ENCODE measurements at regions not wholly inside any gene's neighbourhood (a gene's known extent, or its start where the extent isn't known, plus 50 kb on each side); places are given as distances from the start of the nearest gene placed in this dataset.

DNA sequence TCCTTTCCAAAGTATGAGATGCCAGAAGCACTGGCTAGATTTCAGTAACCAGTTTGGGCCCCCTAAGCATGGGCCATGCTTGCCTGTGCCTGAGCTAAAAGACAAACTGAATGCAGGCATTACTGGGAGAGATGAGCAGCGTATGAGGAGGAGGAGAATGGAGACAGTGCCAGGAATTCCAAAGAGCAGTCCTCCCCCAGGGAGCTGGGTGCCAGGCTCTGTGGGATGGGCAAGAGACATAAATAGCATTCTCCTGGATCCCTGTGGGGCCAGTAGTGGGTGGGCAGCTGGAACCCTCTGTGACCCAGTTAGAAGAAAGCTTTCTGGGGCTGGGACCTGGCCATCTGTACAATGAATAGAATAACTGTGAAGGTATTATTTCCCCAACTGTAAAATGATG is 235.6 kb downstream of the KCNA4 start:
- no peak for DNase-seq

DNA sequence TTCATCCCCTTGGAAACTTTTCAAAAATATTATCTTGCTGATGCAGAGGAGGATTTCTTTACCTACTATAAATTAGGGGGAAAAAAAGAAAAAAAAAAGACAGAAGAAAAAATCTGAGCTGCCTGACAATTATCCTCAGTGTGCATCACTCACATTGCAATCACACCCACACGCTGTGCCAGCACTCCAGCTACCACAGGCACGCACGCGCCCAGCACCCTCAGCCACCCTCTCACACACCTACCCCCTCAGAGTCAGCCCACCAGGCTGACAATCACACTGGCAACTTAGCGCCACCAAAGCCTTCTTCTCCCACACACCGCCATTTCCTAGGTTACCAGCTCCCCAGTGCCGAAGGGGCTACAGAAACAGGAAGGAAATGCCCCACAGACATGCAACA is 236.1 kb downstream of the KCNA4 start:
- DNase-seq = no peak

DNA sequence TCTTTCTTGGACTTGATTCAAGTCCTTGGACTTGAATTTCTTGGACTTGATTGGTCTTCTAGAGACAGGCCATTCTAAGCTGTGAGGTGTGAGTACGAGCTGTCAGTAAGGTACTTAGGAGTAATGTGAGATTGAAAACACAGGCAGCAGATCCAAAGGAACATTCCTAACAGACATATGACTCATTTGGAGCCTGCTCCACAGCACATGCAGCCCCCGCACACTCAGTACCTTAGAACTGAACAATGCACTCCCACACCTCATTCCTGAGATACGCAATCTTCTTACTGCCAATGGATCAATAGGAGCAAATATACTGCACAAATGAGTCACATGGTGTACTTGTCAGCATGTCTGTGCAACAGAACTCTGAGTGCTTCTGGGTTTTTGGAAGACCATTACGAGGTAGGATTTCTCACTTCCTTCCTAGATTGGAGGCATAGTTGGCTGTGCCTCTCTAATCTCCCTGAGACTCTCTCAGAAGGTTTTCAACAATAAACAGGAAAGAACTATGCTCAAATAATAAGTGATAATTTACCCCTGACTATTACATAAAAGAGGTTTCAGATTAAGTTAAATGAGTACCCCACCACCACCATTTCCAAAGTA is 243.1 kb downstream of the KCNA4 start:
- DNase-seq = peak; percentile 46

DNA sequence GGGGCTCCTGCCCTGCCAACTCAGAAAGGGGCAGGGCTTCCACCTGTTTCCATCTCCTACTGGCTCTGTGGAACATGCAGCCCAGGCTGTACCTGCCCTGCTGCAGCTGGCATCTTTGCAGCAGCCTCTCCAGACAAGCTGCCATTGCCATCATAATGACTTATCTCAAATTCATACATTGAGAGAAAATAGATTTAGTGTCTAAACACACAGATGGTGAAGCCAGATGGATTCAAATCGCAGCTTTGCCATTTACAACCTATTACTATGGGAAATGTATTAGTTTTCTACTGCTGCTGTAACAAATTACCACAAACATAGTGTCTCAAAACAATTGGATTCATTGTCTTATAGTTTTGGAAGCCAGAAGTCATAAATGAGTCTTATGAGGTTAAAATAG is 260.0 kb downstream of the KCNA4 start:
- DNase-seq = no peak

DNA sequence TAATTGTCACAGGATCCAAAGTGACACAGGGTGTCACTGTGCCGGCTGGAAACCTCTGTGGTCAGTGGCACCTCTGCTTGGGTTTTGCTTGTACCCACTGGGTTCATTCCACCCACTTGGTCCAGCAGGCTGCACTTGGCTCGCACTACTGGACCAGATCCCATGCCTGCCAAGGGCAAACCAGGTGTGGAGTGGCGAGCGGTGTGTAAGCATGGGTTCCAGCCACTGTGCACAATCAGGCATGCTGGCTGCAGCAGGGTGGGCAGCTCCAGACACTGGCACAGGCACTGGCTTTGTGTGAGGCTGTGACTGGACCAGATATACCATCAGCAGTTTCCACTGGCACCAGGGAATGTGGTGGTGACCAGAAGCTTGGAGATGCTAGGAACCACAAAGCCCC is 261.4 kb downstream of the KCNA4 start:
- DNase-seq = no peak

DNA sequence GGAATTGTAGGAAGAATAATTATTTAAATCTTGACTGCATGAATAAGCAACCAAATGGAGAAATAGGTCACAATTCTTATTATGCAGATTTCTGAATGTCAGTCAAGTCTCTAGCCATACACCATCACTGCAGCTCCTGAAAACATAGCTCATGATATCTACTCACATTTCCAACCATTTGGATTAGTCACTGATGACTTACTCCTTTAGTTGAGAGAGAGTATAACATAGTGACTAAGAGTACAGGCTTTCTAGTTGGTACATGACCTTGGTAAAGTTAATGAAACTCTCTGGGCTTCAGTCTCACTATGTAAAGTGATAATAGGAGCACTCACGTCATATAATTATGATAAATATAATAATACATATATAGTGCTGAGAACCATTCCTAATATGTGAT is 265.2 kb downstream of the KCNA4 start:
- peak; percentile 4 for DNase-seq

DNA sequence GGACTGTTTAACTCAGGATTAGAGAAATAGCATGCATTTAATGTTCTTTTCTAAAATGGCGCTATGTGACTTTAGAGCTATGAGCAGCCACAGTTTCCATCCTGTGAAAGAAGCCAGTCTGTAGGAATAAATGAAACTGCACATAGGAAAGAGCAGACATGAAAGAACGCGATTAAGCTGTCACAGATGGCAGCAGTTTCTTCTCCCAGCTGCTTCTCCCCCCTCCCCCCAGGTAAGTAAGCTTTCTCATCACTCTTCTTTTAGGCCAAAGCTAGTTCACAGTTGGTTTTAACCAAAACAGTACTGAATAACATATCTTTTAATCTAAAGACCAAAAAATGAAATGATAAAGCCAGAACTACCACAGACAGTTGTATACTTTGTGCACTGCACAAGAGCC is 266.4 kb downstream of the KCNA4 start:
- DNase-seq = no peak

DNA sequence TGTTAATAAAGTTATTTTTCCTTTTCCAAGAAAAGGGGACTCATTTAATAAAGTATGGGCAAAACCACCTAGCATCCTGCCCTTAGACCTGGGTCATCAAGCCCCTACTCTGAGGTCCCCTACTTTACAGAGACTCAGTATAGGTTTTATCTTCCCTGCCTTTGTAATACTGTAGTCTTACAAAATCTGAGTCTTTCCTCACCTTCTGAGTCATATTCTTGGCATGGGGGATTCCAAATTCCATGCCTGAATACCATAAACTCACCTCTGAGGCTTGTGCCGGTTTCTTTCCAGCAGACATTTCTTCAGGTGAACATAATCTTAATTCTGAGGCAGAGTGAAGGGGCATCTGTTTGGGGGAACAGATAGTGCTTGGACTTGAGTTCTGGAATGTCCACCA is 282.5 kb downstream of the KCNA4 start:
- DNase-seq = no peak

DNA sequence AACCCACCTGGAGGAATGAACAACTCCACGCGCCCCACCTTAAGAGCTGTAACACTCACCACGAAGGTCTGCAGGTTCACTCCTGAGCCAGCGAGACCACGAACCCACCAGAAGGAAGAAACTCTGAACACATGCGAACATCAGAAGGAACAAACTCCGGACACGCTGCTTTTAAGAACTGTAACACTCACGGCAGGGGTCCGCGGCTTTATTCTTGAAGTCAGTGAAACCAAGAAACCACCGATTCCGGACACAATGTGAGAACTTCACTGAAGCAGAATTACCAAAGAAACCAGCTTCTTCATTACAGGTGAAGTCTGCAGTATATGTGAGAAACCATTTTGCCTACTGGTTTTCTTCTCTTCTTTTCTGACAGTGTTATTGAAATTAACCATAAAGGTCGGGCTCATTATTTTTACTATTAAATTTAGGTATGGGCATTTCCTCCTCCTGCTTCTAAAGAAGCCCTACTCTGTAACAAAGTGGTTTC is 303.0 kb downstream of the KCNA4 start:
- DNase-seq = no peak

DNA sequence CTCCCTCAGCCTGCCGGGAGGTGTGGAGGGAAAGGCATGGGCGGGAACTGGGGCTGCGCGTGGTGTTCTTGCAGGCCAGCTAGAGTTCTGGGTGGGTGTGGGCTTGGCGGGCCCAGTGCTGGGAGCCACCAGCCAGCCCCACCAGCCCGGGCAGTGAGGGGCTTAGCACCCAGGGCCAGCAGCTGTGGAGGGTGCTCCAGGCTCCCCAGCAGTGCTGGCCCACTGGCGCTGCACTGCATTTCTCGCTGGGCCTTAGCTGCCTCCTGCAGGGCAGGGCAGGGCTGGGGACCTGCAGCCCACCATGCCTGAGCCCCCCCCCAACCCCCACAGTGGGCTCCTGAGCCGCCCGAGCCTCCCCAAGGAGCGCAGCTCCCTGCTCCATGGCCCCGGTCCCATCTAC is 304.2 kb downstream of the KCNA4 start:
- no peak for DNase-seq

DNA sequence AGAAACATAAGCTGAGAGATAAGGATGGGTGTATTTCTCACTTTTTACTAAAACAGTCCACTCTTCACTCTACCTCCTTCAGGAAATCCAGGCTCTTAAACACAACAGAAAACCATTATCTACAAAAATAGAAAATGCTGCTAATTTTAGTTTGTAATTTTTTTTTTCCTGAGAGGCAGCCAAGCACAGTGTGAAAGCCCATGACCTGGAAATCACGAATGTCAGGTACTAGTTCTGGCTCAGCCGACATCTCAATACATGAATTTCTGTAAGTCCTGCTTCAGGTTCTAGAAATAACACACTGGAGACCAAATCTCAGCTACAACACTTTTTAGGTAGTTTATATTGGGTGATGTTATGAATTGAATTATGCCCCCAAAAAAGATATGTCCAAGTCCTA is 308.9 kb downstream of the KCNA4 start:
- no peak for DNase-seq

DNA sequence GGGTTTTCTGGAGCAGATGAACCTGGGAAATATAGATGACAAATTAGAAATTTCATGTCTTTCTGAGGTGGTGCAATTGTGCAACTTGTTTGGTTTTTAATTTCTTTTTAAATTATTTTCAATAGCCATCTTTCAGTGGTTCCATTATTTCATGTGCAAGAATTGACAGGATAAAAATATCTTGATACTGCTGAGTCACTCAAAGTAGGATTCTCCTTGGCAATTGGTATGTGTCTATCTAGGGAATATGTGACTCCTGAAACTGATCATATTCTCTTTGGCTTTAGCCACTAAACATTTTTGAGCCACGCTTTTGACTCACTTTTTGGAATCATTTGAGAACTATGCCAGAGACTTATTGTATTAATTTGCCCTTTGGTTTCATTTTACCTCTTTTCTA is 331.5 kb downstream of the KCNA4 start:
- peak; percentile 6 for DNase-seq

DNA sequence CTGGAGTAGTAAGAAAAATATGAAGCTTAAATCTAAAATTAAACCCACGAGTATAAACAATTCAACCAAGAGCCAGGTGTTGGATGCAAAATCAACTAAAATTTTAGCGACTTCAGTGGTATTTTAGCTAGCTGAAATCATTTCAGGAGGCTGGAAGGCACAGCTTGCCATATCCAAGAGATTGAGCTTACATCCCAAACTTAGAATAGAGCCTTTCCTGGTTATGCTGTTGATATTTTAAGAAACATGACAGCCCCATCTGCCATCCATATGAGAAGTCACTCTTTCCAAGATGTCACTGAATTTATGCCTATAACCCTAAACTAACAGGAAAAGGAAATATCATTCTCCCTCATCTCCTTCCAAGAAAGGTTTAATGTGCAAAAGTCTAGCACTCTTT is 334.0 kb downstream of the KCNA4 start:
- DNase-seq = no peak

DNA sequence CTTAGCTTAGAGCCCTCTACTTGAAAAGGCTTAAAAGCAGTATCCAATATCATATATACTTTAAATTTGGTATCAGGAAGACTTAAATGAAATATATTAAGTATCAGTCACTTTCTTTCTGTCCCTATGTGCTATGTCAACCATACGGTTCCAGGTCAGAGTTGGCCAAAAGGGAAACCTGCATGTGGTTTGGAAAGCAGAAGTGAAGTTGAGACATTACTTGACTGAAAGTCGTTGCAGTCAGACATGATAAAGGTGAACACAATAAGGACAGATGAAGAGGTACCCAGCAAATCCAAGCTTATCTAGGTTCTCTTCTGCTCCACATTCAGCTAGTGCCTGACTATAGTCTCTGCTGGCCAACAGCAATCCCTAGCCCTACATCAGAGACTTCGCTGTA is 336.8 kb downstream of the KCNA4 start:
- no peak for DNase-seq

DNA sequence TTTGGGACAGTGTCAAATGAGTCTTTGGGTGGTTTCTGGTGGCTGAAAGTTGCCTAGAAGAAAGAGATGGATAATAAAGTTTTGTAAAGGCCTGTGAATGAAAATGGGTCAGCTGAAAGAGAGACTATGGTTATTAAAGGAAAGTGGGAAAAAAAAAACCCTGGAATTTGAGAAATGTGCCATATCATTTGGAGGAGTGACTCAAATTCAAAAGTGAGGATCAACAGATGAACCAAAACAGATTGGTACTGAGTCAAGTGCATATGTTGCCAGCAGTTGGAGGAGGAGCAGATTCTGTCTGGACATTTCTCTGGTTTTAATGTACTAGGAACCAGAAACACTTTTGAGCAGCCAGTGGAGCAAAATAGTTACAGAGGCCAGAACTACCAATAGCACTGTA is 339.8 kb downstream of the KCNA4 start:
- no peak for DNase-seq

DNA sequence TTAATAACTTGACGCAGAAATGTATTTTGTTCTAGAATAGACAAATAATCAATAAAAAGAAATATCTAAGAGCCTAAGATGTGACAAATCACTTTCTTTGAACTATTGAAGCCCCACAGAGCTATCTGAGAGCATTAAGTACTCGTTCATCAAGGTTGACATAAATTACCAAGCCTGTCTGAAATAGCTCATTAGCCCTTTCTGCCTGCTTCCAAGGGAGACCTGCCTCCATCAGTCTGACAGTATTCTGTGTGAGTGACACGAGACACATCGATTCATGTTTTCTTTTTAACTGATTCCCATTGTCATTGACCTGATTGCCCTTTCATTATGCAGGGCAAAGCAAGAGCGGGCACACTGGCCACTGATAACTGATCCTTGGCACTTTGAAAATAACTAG is 347.5 kb downstream of the KCNA4 start:
- no peak for DNase-seq

DNA sequence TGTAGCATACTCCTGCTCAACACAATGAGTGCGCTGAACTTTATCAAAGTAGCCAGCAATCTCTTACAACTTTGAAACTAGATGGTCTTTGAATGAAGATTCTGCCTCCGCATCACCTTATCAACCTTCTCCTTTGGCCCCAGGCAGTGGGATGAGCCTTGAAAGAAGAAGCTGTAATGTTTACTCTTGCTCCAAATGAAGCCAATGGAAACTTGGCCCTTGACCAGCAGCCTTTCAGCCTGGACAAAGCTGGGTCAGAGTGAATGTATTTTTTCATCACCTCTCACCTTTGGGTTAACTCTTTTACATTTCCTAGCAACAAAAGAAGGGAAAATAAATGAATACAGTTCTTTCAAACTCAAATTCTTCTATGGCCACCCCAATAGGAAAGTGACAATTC is 359.1 kb downstream of the KCNA4 start:
- DNase-seq = no peak

DNA sequence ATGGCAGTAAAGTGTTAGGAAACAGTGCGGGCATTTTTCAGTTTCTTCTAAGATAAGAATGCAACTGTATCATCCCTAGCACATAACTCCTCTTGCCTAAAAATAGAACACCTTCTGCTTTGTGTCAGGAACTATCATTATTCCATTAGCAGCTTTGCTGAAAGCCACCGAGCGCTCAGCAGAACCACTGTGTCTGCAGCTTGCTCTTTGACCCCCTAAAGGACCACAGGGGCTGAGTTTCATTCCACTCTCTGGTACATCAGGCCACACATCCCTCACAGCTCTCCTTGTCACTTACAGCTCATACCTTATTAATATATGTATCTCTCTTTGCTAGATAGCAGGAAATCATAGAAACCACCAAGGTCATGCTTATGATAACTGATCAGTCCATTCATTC is 360.2 kb downstream of the KCNA4 start:
- no peak for DNase-seq

DNA sequence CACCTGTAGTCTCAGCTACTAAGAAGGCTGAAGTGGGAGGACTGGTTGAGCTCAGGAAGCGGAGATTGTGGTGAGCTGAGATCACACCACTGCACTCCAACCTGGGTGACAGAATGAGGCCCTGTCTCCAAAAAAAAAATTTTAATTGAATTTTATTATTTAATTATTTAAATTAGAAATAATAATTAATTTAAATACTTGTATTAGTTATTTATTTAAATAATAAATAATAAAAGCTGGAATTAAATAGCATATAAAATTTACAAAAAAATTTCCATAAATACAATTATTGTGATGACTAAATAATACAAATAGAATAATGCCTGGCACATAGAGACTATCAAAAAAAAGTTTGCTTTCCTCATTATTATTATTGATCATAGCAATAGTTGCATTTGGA is 371.5 kb downstream of the KCNA4 start:
- no peak for DNase-seq

DNA sequence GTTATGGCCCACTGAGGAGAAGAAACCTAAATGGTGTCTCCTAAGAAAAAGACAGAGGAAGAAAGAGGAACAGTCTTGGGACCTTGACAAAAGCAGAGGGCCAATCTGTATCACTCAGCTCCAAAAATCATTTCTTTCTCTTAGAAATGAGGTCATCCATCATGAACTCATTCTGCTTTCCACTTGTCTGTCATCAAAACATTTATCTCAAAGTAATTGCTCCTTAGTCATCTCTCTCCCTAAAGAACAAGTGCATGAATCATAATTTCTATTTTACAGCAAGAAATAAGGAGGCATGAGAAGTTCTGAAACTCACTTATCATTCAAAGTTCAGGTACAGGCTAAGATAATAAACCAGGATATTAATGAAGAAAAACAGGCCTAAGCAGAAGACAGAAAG is 375.6 kb downstream of the KCNA4 start:
- DNase-seq = peak; percentile 59

DNA sequence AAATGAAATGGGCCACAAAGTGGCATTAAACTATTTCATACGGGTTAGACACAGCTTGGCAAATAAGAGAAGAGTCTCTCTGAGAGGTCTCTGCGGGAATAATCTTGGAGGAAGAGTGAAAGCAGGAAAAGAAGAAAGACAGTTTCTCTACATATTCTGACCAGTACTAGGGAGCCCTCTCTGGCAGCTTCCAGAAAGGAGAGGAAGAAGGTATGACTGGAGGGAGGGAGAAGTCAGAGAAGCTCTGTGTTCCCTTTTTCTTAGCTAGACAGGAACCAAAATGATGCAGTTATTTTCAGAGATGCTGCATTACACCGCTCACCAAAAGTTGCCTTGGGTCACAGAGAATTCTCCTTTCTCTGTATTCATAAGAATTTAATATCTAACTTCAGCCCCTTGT is 382.1 kb downstream of the KCNA4 start:
- DNase-seq = no peak

DNA sequence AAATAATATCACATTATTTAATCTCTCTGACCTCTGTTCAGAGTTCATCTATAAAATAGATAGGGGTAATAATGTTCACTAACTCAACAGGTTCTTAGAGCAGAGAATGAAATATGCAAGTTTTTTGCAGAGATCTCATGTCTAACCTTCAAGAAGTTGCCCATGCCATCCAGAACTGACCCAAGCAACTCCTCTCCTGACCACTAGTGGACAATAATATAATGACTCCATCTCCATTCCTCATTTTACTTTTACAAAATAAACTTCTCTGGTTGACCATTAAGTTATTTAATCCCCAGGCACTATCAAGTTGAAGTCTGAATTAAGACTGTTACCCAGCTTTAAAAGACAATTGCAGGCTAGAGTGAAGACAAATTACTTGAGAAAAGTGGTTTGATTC is 382.6 kb downstream of the KCNA4 start:
- DNase-seq = no peak

DNA sequence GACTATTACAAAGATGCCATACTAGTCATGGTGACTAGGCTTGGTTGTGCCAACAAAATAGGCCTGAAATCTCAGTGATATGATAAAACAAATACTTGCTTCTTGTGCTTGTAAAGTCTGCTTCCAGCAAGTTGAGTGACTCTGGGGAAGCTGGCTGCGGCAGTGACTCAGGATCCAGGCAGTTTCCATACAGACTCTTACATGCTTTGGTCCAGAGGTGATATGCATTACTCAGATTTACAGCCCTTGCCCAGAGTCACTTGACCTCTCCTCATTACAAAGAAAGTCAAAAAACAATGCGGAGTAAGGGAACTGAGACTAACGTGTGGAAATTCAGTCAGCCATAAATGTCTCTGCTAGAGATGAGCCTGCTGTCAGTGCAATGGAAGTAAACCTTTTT is 387.5 kb downstream of the KCNA4 start:
- peak; percentile 27 for DNase-seq

DNA sequence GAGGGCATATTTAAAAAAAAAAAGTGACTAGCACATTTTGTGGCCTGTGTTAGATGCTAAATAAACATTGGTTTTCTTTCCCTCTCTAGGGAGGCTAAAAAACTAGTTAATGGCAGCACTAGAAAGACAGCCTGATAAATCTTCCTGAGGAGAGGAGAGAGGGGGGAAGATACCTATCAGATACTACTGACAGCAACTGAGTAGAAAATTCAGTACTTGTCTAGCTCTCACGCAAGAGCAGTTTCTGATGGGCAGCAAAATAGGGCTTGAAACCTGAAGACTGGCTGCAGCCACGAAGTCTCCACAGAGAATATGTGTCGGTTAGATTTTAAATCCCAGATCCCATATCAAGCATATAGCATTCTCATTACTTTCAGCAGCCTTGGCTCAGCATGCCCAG is 388.2 kb downstream of the KCNA4 start:
- no peak for DNase-seq

DNA sequence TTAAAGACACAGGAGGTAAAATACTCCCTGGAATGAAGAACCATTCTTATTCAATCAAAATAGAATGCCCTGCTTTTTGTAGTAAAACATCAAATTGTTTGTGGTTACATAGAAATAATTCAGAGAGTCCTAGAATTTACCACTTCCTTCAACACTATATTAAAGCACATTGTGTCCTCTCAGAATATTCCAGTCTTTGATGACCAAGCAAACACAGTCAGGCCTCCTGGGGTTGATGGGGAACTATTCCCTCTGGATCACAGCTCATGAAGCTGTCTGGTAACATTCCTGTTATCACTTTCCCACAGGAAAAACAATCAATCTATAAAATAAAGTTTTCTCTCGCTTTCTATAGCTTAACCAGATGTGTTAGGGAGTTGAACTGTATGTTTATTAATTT is 389.3 kb downstream of the KCNA4 start:
- no peak for DNase-seq
